Caco-2 (cell line): ENCODE measurements at regions not wholly inside any gene's neighbourhood (a gene's known extent, or its start where the extent isn't known, plus 50 kb on each side); places are given as distances from the start of the nearest gene placed in this dataset.
"Not testable (repeated sequence)": the region's sequence is repeated elsewhere in the genome, so short reads cannot be mapped to it uniquely, and the experiment has no call there.

Source experiments
- BruUV-seq: library from RNA; stranded (reverse); fragments of 400-500 nt; replicated peaks from 2 replicates; lab custom pipeline; 2021; lab: Mats Ljungman, UMichigan
- CTCF ChIA-PET: fragments of 300-600 bp; sonication (Branson Sonifier 250); formaldehyde crosslinking; loops from one replicate; lab custom pipeline; 2022; ENCODE audit warnings: antibody characterized with exemption; lab: Charles Lee
- POLR2A ChIA-PET: fragments of 300-600 bp; sonication (Branson Sonifier 250); formaldehyde crosslinking; loops from one replicate; lab custom pipeline; 2022; ENCODE audit warnings: antibody characterized with exemption; lab: Charles Lee
- DNase-seq, 2 experiments: peaks; one replicate each; pipeline versions ENCODE4 v3.0.0 to v3.0.0-alpha.2; 2020 to 2022
- H3K27me3 ChIP-seq: replicated peaks from 2 replicates; pipeline ENCODE4 v1.6.0; 2011; ENCODE audit warnings: low read length; ENCODE audit not compliant: control insufficient read depth, insufficient read depth
- H3K36me3 ChIP-seq: 2 replicates; pipeline ENCODE4 v1.5.1; 2011; ENCODE audit warnings: low read length; ENCODE audit not compliant: control insufficient read depth, insufficient read depth
- H3K4me1 ChIP-seq: fragments of 250-450 bp; sonication (Bioruptor Pico); 2 replicates; pipeline ENCODE4 v1.5.1; 2020; ENCODE audit warnings: mild to moderate bottlenecking
- H3K4me3 ChIP-seq: 2 replicates; pipeline ENCODE4 v1.5.1; 2011; ENCODE audit warnings: low read depth, mild to moderate bottlenecking, control low read depth, low read length
- H3K9me3 ChIP-seq: fragments of 250-450 bp; sonication (Bioruptor Pico); 2 replicates; pipeline ENCODE4 v1.5.1; 2020; ENCODE audit warnings: mild to moderate bottlenecking, moderate library complexity
- H3K27ac Mint-ChIP-seq: one replicate; pipeline ENCODE4 v1.8.0; 2022; ENCODE audit warnings: mixed read lengths; ENCODE audit not compliant: unreplicated experiment
- H3K27me3 Mint-ChIP-seq: one replicate; pipeline ENCODE4 v1.8.0; 2022; ENCODE audit warnings: mixed read lengths; ENCODE audit not compliant: insufficient read depth, unreplicated experiment
- H3K36me3 Mint-ChIP-seq: one replicate; pipeline ENCODE4 v1.8.0; 2022; ENCODE audit warnings: mild to moderate bottlenecking, mixed read lengths; ENCODE audit not compliant: insufficient read depth, unreplicated experiment
- H3K4me1 Mint-ChIP-seq: one replicate; pipeline ENCODE4 v1.8.0; 2022; ENCODE audit warnings: low read depth, mixed read lengths; ENCODE audit not compliant: unreplicated experiment
- H3K4me3 Mint-ChIP-seq: one replicate; pipeline ENCODE4 v1.8.0; 2022; ENCODE audit warnings: mild to moderate bottlenecking, moderate library complexity, mixed read lengths; ENCODE audit not compliant: unreplicated experiment
- H3K9me3 Mint-ChIP-seq: one replicate; pipeline ENCODE4 v1.8.0; 2022; ENCODE audit warnings: mixed read lengths; ENCODE audit not compliant: unreplicated experiment
- CTCF ChIP-seq, 2 experiments: fragments of 200-600 bp in 1 of 2; IDR thresholded peaks; 1 replicate in 1 of 2; 2 replicates in 1 of 2; pipeline versions ENCODE4 v1.5.1 to v1.8.0; 2011 to 2022; ENCODE audit warnings: antibody characterized with exemption in 1 of 2, control low read depth in 1 of 2, inconsistent platforms in 1 of 2, low read depth in 1 of 2, low read length in 1 of 2, mild to moderate bottlenecking in 1 of 2, moderate library complexity in 1 of 2; ENCODE audit not compliant: insufficient read depth in 1 of 2, severe bottlenecking in 1 of 2, unreplicated experiment in 1 of 2
- intact Hi-C: fragments of 100-400 bp; cut with micrococcal nuclease; formaldehyde crosslinking; loops from one replicate; pipeline ENCODE4 v1.10.0; 2022; ENCODE audit not compliant: unreplicated experiment

GRCh38 chr16:9670033-9670432 is 512.2 kb downstream of the GRIN2A start:
- ChIA-PET POLR2A (no interaction called here), CTCF (interaction anchor here (0.5 kb wide), 1 partner anchor 220 kb away, joined by 3 read pairs; no protein-coding TSS in a partner anchor)
- Mint-ChIP-seq H3K9me3 (no peaks in the 10 kb centered on the region), H3K4me3 (no peak overlapping the region), H3K36me3 (no peaks in the 10 kb centered on the region), H3K27me3 (no peaks in the 10 kb centered on the region), H3K4me1 (no peaks in the 10 kb centered on the region), H3K27ac (no peak overlapping the region)
- TF ChIP-seq CTCF (IDR thresholded peaks at IDR 0.05; ENCODE audit: insufficient read depth in 1 of 2, low read depth in 1 of 2, low read length in 1 of 2, severe bottlenecking in 1 of 2, unreplicated experiment in 1 of 2), result no peak
- Histone ChIP-seq H3K36me3 (no peaks in the 10 kb centered on the region), H3K9me3 (no peaks in the 10 kb centered on the region), H3K27me3 (no peaks in the 10 kb centered on the region), H3K4me1 (no peaks in the 10 kb centered on the region), H3K4me3 (no peak overlapping the region)
- no TSS peak for BruUV-seq
- intact Hi-C loops, result no loop called here
- no peak for DNase-seq

GRCh38 chr16:9670616-9671015 is 511.6 kb downstream of the GRIN2A start:
- H3K4me3 ChIP-seq, CTCF ChIA-PET, H3K9me3 ChIP-seq, H3K4me1 Mint-ChIP-seq, DNase-seq, H3K27me3 Mint-ChIP-seq, H3K36me3 ChIP-seq, POLR2A ChIA-PET, H3K27me3 ChIP-seq, intact Hi-C loops, H3K27ac Mint-ChIP-seq, H3K4me1 ChIP-seq, H3K9me3 Mint-ChIP-seq, H3K4me3 Mint-ChIP-seq, H3K36me3 Mint-ChIP-seq, BruUV-seq: not testable (repeated sequence)

- H3K4me1 ChIP-seq, H3K27me3 ChIP-seq, intact Hi-C loops, H3K9me3 Mint-ChIP-seq, DNase-seq, H3K4me1 Mint-ChIP-seq, POLR2A ChIA-PET, H3K4me3 Mint-ChIP-seq, CTCF ChIA-PET, H3K36me3 Mint-ChIP-seq, H3K27me3 Mint-ChIP-seq, H3K36me3 ChIP-seq, H3K4me3 ChIP-seq, H3K9me3 ChIP-seq, H3K27ac Mint-ChIP-seq, BruUV-seq: not testable (repeated sequence)
These were observed 505.5 kb downstream of the GRIN2A start for GRCh38 chr16:9676560-9677300.

- intact Hi-C loops, result no loop called here
These were observed 505.0 kb downstream of the GRIN2A start for GRCh38 chr16:9677301-9677653.

More at GRCh38 chr16:9677301-9677653, 505.0 kb downstream of the GRIN2A start:
- CTCF ChIA-PET, result no interaction called here
- POLR2A ChIA-PET, result no interaction called here
- no peak for TF ChIP-seq CTCF (IDR thresholded peaks at IDR 0.05; ENCODE audit: insufficient read depth in 1 of 2, low read depth in 1 of 2, low read length in 1 of 2, severe bottlenecking in 1 of 2, unreplicated experiment in 1 of 2)
- no peaks in the 10 kb centered on the region for H3K36me3 ChIP-seq
- H3K27ac Mint-ChIP-seq, result no peak overlapping the region
- H3K9me3 ChIP-seq, result no peaks in the 10 kb centered on the region
- H3K36me3 Mint-ChIP-seq, result no peaks in the 10 kb centered on the region
- no peak overlapping the region for H3K4me3 Mint-ChIP-seq
- DNase-seq, result no peak
- no peaks in the 10 kb centered on the region for H3K9me3 Mint-ChIP-seq
- no peaks in the 10 kb centered on the region for H3K27me3 ChIP-seq
- no peaks in the 10 kb centered on the region for H3K4me1 ChIP-seq
- BruUV-seq, result no TSS peak
- H3K4me1 Mint-ChIP-seq, result peaks cover 6% of the 10 kb centered on the region
- H3K4me3 ChIP-seq, result no peak overlapping the region
- H3K27me3 Mint-ChIP-seq, result peaks cover 3% of the 10 kb centered on the region
